Stimulated activated CD8-positive, alpha-beta memory T cell treated with anti-CD3 and anti-CD28 coated beads, Interleukin-15, amount 100 ng/mL, for 1 hour (primary cell): ENCODE measurements at regions not wholly inside any gene's neighbourhood (a gene's known extent, or its start where the extent isn't known, plus 50 kb on each side); places are given as distances from the start of the nearest gene placed in this dataset.

Source experiments
- DNase-seq: peaks from one replicate; pipeline ENCODE4 v3.0.0-alpha.2; 2020; ENCODE audit warnings: low read depth

GRCh38 chr3:18883571-18883970 is 264.7 kb upstream of the KCNH8 start:
- no peak for DNase-seq

GRCh38 chr3:18880691-18881090 is 267.6 kb upstream of the KCNH8 start:
- no peak for DNase-seq

- DNase-seq, result no peak
Observed at GRCh38 chr3:18872466-18872865, 275.8 kb upstream of the KCNH8 start.

- no peak for DNase-seq
Observed at GRCh38 chr3:18870642-18871041, 277.7 kb upstream of the KCNH8 start.

- DNase-seq, result no peak
Observed at GRCh38 chr3:18870074-18870640, 278.2 kb upstream of the KCNH8 start.

- DNase-seq, result no peak
Observed at GRCh38 chr3:18868911-18869689, 279.2 kb upstream of the KCNH8 start.

GRCh38 chr3:18866899-18867298 is 281.4 kb upstream of the KCNH8 start:
- DNase-seq, result no peak

- DNase-seq, result no peak
Observed at GRCh38 chr3:18864933-18865731, 283.2 kb upstream of the KCNH8 start.

GRCh38 chr3:18862077-18862476 is 286.2 kb upstream of the KCNH8 start:
- DNase-seq, result no peak

- no peak for DNase-seq
Observed at GRCh38 chr3:18861137-18861536, 287.2 kb upstream of the KCNH8 start.

GRCh38 chr3:18853269-18853668 is 295.0 kb upstream of the KCNH8 start:
- DNase-seq, result no peak

GRCh38 chr3:18847583-18848197 is 300.6 kb upstream of the KCNH8 start:
- no peak for DNase-seq

GRCh38 chr3:18843983-18844382 is 304.3 kb upstream of the KCNH8 start:
- no peak for DNase-seq

GRCh38 chr3:18843188-18843587 is 305.1 kb upstream of the KCNH8 start:
- DNase-seq, result no peak

- DNase-seq, result no peak
Observed at GRCh38 chr3:18841422-18842343, 306.6 kb upstream of the KCNH8 start.

GRCh38 chr3:18840535-18841137 is 307.7 kb upstream of the KCNH8 start:
- DNase-seq, result no peak

GRCh38 chr3:18838758-18839157 is 309.6 kb upstream of the KCNH8 start:
- DNase-seq, result no peak

GRCh38 chr3:18837137-18837755 is 311.1 kb upstream of the KCNH8 start:
- DNase-seq, result no peak

GRCh38 chr3:18835021-18835420 is 313.3 kb upstream of the KCNH8 start:
- no peak for DNase-seq

GRCh38 chr3:18830087-18830486 is 318.2 kb upstream of the KCNH8 start:
- DNase-seq, result no peak

- no peak for DNase-seq
Observed at GRCh38 chr3:18828637-18829036, 319.7 kb upstream of the KCNH8 start.
